H9 (cell line): ENCODE measurements at regions not wholly inside any gene's neighbourhood (a gene's known extent, or its start where the extent isn't known, plus 50 kb on each side); places are given as distances from the start of the nearest gene placed in this dataset.

Experiments
- DNase-seq: peaks from one replicate; pipeline ENCODE4 v3.0.0-alpha.2; 2017
- H2AFZ ChIP-seq: one replicate; pipeline ENCODE4 v1.6.1; 2013; ENCODE audit warnings: mild to moderate bottlenecking, low read length, control low read depth, moderate library complexity
- H2AK5ac ChIP-seq: 2 replicates; pipeline ENCODE4 v1.6.1; 2013; ENCODE audit warnings: low read length, control low read depth, mixed read lengths; ENCODE audit not compliant: insufficient read length
- H2BK120ac ChIP-seq: one replicate; pipeline ENCODE4 v1.6.1; 2013; ENCODE audit warnings: low read depth, mild to moderate bottlenecking, low read length, control low read depth, inconsistent platforms; ENCODE audit not compliant: poor library complexity, severe bottlenecking
- H2BK12ac ChIP-seq: 2 replicates; pipeline ENCODE4 v1.6.1; 2013; ENCODE audit warnings: low read length, control low read depth, mixed read lengths, low read depth; ENCODE audit not compliant: insufficient read length
- H2BK15ac ChIP-seq: 2 replicates; pipeline ENCODE4 v1.6.1; 2013; ENCODE audit warnings: low read depth, low read length, control low read depth
- H2BK20ac ChIP-seq: one replicate; pipeline ENCODE4 v1.6.1; 2013; ENCODE audit warnings: low read depth, mild to moderate bottlenecking, low read length, control low read depth, inconsistent platforms; ENCODE audit not compliant: poor library complexity, severe bottlenecking
- H2BK5ac ChIP-seq: 2 replicates; pipeline ENCODE4 v1.6.1; 2013; ENCODE audit warnings: low read length, control low read depth, mixed read lengths; ENCODE audit not compliant: insufficient read length
- H3K14ac ChIP-seq: 2 replicates; pipeline ENCODE4 v1.6.1; 2013; ENCODE audit warnings: low read length, control low read depth; ENCODE audit not compliant: insufficient read depth
- H3K18ac ChIP-seq: 2 replicates; pipeline ENCODE4 v1.6.1; 2013; ENCODE audit warnings: low read depth, mild to moderate bottlenecking, mixed read lengths, low read length, control low read depth; ENCODE audit not compliant: insufficient read length
- H3K23ac ChIP-seq: 2 replicates; pipeline ENCODE4 v1.6.1; 2013; ENCODE audit warnings: low read length, control low read depth, mixed read lengths, low read depth; ENCODE audit not compliant: insufficient read length
- H3K23me2 ChIP-seq: 2 replicates; pipeline ENCODE4 v1.6.1; 2013; ENCODE audit warnings: low read depth, mild to moderate bottlenecking, mixed read lengths, low read length, control low read depth; ENCODE audit not compliant: insufficient read length, poor library complexity, severe bottlenecking
- H3K27ac ChIP-seq: 2 replicates; pipeline ENCODE4 v1.5.1; 2013; ENCODE audit warnings: low read length, control low read depth, mixed read lengths, low read depth; ENCODE audit not compliant: insufficient read length
- H3K27me3 ChIP-seq: 2 replicates; pipeline ENCODE4 v1.6.1; 2013; ENCODE audit warnings: low read length, control low read depth, inconsistent platforms; ENCODE audit not compliant: insufficient read depth
- H3K4ac ChIP-seq: 2 replicates; pipeline ENCODE4 v1.6.1; 2013; ENCODE audit warnings: low read depth, mild to moderate bottlenecking, control low read depth, inconsistent platforms, low read length, moderate library complexity
- H3K4me1 ChIP-seq: 2 replicates; pipeline ENCODE4 v1.6.1; 2013; ENCODE audit warnings: low read length, control low read depth, inconsistent platforms; ENCODE audit not compliant: insufficient read depth
- H3K4me2 ChIP-seq: 2 replicates; pipeline ENCODE4 v1.6.1; 2013; ENCODE audit warnings: low read length, control low read depth, mixed read lengths; ENCODE audit not compliant: insufficient read length, insufficient read depth
- H3K56ac ChIP-seq: 2 replicates; pipeline ENCODE4 v1.6.1; 2013; ENCODE audit warnings: low read depth, mild to moderate bottlenecking, mixed read lengths, low read length, control low read depth; ENCODE audit not compliant: insufficient read length
- H3K79me1 ChIP-seq: 2 replicates; pipeline ENCODE4 v1.6.1; 2013; ENCODE audit warnings: low read depth, mild to moderate bottlenecking, moderate library complexity, low read length, control low read depth, inconsistent platforms; ENCODE audit not compliant: insufficient read depth, poor library complexity, severe bottlenecking
- H3K79me2 ChIP-seq: 2 replicates; pipeline ENCODE4 v1.6.1; 2013; ENCODE audit warnings: low read length, control low read depth, inconsistent platforms; ENCODE audit not compliant: insufficient read depth
- H3K9ac ChIP-seq: 2 replicates; pipeline ENCODE4 v1.6.1; 2013; ENCODE audit warnings: low read length, control low read depth, mixed read lengths; ENCODE audit not compliant: insufficient read length; ENCODE audit errors: extremely low read depth
- H3K9me3 ChIP-seq: one replicate; pipeline ENCODE4 v1.6.1; 2013; ENCODE audit warnings: low read depth, low read length, inconsistent platforms; ENCODE audit not compliant: control insufficient read depth
- H3T11ph ChIP-seq: one replicate; pipeline ENCODE4 v1.6.1; 2013; ENCODE audit warnings: mild to moderate bottlenecking, low read length, control low read depth, inconsistent platforms
- H4K20me1 ChIP-seq: one replicate; pipeline ENCODE4 v1.6.1; 2013; ENCODE audit not compliant: control insufficient read depth, insufficient read length, insufficient read depth
- H4K5ac ChIP-seq: 2 replicates; pipeline ENCODE4 v1.6.1; 2013; ENCODE audit warnings: low read depth, mild to moderate bottlenecking, mixed read lengths, low read length, control low read depth; ENCODE audit not compliant: insufficient read length
- H4K8ac ChIP-seq: replicated peaks from 2 replicates; pipeline ENCODE4 v1.6.1; 2013; ENCODE audit warnings: low read length, control low read depth, mixed read lengths, low read depth; ENCODE audit not compliant: insufficient read length
- H4K91ac ChIP-seq: 2 replicates; pipeline ENCODE4 v1.6.1; 2013; ENCODE audit warnings: low read depth, mild to moderate bottlenecking, moderate library complexity, mixed read lengths, low read length, control low read depth; ENCODE audit not compliant: insufficient read length
- H3K27ac Mint-ChIP-seq, 3 experiments: 2 replicates in 2 of 3; 3 replicates in 1 of 3; pipeline ENCODE4 v1.8.0; 2020 to 2021; ENCODE audit warnings: mixed read lengths in 3 of 3, mild to moderate bottlenecking in 1 of 3, moderate library complexity in 1 of 3
- H3K27me3 Mint-ChIP-seq: 2 replicates; pipeline ENCODE4 v1.8.0; 2021; ENCODE audit warnings: low read depth, mild to moderate bottlenecking, moderate library complexity, mixed read lengths
- H3K36me3 Mint-ChIP-seq, 3 experiments: 2 replicates in 2 of 3; 3 replicates in 1 of 3; pipeline ENCODE4 v1.8.0; 2020 to 2021; ENCODE audit warnings: low read depth in 3 of 3, mixed read lengths in 3 of 3; ENCODE audit not compliant: insufficient read depth in 1 of 3
- H3K4me1 Mint-ChIP-seq, 2 experiments: 2 replicates each; pipeline ENCODE4 v1.8.0; 2020; ENCODE audit warnings: mixed read lengths in 2 of 2
- H3K4me3 Mint-ChIP-seq, 2 experiments: 2 replicates in 1 of 2; 3 replicates in 1 of 2; pipeline ENCODE4 v1.8.0; 2020 to 2021; ENCODE audit warnings: mild to moderate bottlenecking in 2 of 2, mixed read lengths in 2 of 2, moderate library complexity in 1 of 2
- H3K9me3 Mint-ChIP-seq, 2 experiments: 2 replicates in 1 of 2; 3 replicates in 1 of 2; pipeline ENCODE4 v1.8.0; 2020; ENCODE audit warnings: mild to moderate bottlenecking in 2 of 2, mixed read lengths in 2 of 2, moderate library complexity in 1 of 2
- CTCF ChIP-seq: fragments of 200-600 bp; sonication (generic); conservative IDR thresholded peaks from 3 replicates; pipeline ENCODE4 v1.8.0; 2021; ENCODE audit warnings: antibody characterized with exemption, mild to moderate bottlenecking
- WGBS: extraction: QIAGEN DNeasy Blood & Tissue Kit; methylation state at CpG from one replicate; pipeline ENCODE4 v1.1.7; 2013; ENCODE audit warnings: missing lambda C conversion rate, low lambda C conversion rate, mixed read lengths; ENCODE audit not compliant: insufficient read length; ENCODE audit errors: extremely low coverage; 5-methylcytosine and 5-hydroxymethylcytosine counted together

DNA sequence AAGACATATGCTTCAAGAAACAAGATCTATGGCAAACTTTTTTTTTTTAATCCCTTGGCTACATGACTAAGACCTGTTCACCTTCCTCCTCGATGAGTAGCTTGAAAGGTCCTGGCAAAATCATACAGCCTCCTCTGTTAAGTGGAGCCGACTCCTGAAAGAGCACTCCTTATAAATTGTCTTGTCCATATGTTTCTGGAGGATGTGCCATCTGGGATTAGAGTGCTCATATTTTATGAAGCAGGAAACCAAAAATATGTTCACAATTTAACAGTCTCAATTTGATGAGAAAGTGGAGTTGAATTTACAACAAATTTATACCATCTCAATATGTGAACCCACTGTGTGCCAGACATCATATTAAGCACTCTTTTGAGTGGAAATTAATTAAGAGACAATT, 912.1 kb upstream of the FAT3 start:
- Histone ChIP-seq H3K18ac (no peak overlapping the region), H2BK12ac (no peak overlapping the region), H4K91ac (no peak overlapping the region), H3K79me2 (no peaks in the 10 kb centered on the region), H4K20me1 (no peaks in the 10 kb centered on the region), H3K23me2 (no peaks in the 10 kb centered on the region), H3K23ac (no peak overlapping the region), H3K79me1 (no peaks in the 10 kb centered on the region), H3K4ac (no peak overlapping the region), H2AFZ (no peak overlapping the region), H3K9ac (no peak overlapping the region), H2AK5ac (no peak overlapping the region), H2BK120ac (no peak overlapping the region), H4K8ac (no peak overlapping the region), H3K4me2 (no peak overlapping the region), H2BK15ac (no peak overlapping the region), H2BK5ac (no peak overlapping the region), H3K27ac (no peak overlapping the region), H3K4me1 (no peaks in the 10 kb centered on the region), H3K56ac (no peak overlapping the region), H3K27me3 (no peaks in the 10 kb centered on the region), H3T11ph (no peak overlapping the region), H2BK20ac (no peak overlapping the region), H3K14ac (no peak overlapping the region), H4K5ac (no peak overlapping the region), H3K9me3 (no peaks in the 10 kb centered on the region)
- Mint-ChIP-seq H3K9me3 (no peaks in the 10 kb centered on the region; a peak in 1 of 5 replicates), H3K27ac (peak overlapping the region in 1 of 3 experiments; percentile 65; a peak in 1 of 7 replicates), H3K36me3 (no peaks in the 10 kb centered on the region; a peak in 1 of 7 replicates), H3K4me3 (no peak overlapping the region), H3K4me1 (no peaks in the 10 kb centered on the region), H3K27me3 (no peaks in the 10 kb centered on the region)
- TF ChIP-seq CTCF: no peak
- DNase-seq: no peak
- WGBS: no CpG with 5 or more reads among the region's 2 CpGs
